ENCODE measurements at regions not wholly inside any gene's neighbourhood (a gene's known extent, or its start where the extent isn't known, plus 50 kb on each side); places are given as distances from the start of the nearest gene placed in this dataset.

GRCh38 chr22:49377306-49377705 is 450.4 kb downstream of the BRD1 start:
- TF ChIP-seq CTCF (IDR thresholded peaks at IDR 0.05) (no peak), POLR2A (IDR thresholded peaks at IDR 0.05) (no peak)

All from adrenal gland (tissue), 5 donors.